NB4 (cell line): ENCODE measurements at regions not wholly inside any gene's neighbourhood (a gene's known extent, or its start where the extent isn't known, plus 50 kb on each side); places are given as distances from the start of the nearest gene placed in this dataset.
"Not testable (repeated sequence)": the region's sequence is repeated elsewhere in the genome, so short reads cannot be mapped to it uniquely, and the experiment has no call there.

ENCODE experiments used
- MYC ChIP-seq: IDR thresholded peaks from 2 replicates; pipeline ENCODE4 v1.6.1; 2011; ENCODE audit warnings: low read depth, low read length
- POLR2A ChIP-seq: IDR thresholded peaks from 2 replicates; pipeline ENCODE4 v1.6.1; 2011; ENCODE audit warnings: mild to moderate bottlenecking; ENCODE audit not compliant: insufficient read length; ENCODE audit errors: extremely low read depth
- TF ChIP-seq, protein P1 (sequence below): IDR thresholded peaks from one replicate; pipeline ENCODE4 v1.5.1; 2012; ENCODE audit warnings: low read depth, low read length

DNA sequence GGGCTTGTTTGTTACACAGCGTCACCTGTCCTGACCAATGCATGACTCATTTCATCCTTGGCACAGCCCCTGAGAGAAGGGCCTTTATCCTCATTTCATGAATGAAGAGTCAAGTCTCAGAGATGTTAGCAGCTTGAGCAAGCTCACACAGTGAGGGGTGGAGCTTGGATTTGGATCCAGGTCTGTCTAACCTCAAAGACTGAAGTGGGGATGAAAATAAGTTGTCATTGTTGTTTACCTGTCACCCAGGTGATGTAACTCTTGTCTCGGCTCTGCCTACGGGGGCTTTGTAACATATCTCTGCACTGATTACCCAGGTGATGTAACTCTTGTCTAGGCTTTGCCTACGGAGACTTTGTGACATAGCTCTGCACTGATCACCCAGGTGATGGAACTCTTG is 4218.2 kb upstream of the OR11H1 start:
- TF ChIP-seq, protein P1, sequence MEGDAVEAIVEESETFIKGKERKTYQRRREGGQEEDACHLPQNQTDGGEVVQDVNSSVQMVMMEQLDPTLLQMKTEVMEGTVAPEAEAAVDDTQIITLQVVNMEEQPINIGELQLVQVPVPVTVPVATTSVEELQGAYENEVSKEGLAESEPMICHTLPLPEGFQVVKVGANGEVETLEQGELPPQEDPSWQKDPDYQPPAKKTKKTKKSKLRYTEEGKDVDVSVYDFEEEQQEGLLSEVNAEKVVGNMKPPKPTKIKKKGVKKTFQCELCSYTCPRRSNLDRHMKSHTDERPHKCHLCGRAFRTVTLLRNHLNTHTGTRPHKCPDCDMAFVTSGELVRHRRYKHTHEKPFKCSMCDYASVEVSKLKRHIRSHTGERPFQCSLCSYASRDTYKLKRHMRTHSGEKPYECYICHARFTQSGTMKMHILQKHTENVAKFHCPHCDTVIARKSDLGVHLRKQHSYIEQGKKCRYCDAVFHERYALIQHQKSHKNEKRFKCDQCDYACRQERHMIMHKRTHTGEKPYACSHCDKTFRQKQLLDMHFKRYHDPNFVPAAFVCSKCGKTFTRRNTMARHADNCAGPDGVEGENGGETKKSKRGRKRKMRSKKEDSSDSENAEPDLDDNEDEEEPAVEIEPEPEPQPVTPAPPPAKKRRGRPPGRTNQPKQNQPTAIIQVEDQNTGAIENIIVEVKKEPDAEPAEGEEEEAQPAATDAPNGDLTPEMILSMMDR: not testable (repeated sequence)
- TF ChIP-seq MYC, POLR2A: not testable (repeated sequence)
